Coronary artery (tissue), 2 donors: ENCODE measurements at regions not wholly inside any gene's neighbourhood (a gene's known extent, or its start where the extent isn't known, plus 50 kb on each side); places are given as distances from the start of the nearest gene placed in this dataset.

Source experiments
- DNase-seq: peaks from one replicate; pipeline ENCODE4 v3.0.0-alpha.2; 2017; ENCODE audit warnings: low spot score
- H3K27ac ChIP-seq, 2 donors: fragments of 200-600 bp; sonication (generic); one replicate each; pipeline ENCODE4 v1.5.1; 2016 to 2019
- H3K4me3 ChIP-seq: fragments of 200-600 bp; sonication (generic); 2 replicates; pipeline ENCODE4 v1.5.1; 2016; ENCODE audit warnings: mild to moderate bottlenecking, moderate library complexity
- TF ChIP-seq, protein P1 (sequence below): fragments of 200-600 bp; sonication (generic); IDR thresholded peaks from one replicate; pipeline ENCODE4 v1.5.1; 2019; ENCODE audit warnings: antibody characterized with exemption

GRCh38 chr18:37701967-37702366 is 136.4 kb upstream of the CELF4 start:
- TF ChIP-seq, protein P1, sequence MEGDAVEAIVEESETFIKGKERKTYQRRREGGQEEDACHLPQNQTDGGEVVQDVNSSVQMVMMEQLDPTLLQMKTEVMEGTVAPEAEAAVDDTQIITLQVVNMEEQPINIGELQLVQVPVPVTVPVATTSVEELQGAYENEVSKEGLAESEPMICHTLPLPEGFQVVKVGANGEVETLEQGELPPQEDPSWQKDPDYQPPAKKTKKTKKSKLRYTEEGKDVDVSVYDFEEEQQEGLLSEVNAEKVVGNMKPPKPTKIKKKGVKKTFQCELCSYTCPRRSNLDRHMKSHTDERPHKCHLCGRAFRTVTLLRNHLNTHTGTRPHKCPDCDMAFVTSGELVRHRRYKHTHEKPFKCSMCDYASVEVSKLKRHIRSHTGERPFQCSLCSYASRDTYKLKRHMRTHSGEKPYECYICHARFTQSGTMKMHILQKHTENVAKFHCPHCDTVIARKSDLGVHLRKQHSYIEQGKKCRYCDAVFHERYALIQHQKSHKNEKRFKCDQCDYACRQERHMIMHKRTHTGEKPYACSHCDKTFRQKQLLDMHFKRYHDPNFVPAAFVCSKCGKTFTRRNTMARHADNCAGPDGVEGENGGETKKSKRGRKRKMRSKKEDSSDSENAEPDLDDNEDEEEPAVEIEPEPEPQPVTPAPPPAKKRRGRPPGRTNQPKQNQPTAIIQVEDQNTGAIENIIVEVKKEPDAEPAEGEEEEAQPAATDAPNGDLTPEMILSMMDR = no peak
- Histone ChIP-seq H3K27ac (no peak overlapping the region), H3K4me3 (no peak overlapping the region)
- no peak for DNase-seq

DNA sequence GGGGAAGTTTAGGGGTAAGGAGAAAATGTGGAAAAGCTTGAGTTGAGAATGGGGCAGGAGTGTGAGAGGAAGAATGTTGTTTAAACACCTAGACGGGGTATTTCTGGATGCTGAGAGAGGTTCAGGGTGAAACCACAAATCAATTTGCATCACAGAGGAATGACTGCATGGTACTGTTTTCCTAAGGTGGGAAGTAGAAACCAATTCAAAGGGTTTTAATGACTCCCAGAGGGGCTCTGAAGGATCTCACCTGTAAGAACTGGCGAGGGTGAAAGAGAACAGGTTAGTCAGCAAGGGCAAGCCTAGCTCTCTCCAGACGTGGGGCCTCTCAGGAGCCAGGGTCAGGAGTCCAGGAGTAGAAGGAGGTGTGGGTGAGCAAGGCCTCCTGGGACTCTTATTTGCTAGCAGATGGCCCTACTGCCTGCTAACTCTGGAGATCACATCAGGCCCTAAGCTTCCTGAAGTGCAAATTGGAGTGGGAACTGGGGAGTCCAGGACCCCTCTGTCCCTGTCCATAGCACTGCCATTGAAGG is 133.0 kb upstream of the CELF4 start:
- DNase-seq = no peak
- Histone ChIP-seq H3K27ac (no peak overlapping the region), H3K4me3 (no peak overlapping the region)
- TF ChIP-seq, protein P1 = no peak

DNA sequence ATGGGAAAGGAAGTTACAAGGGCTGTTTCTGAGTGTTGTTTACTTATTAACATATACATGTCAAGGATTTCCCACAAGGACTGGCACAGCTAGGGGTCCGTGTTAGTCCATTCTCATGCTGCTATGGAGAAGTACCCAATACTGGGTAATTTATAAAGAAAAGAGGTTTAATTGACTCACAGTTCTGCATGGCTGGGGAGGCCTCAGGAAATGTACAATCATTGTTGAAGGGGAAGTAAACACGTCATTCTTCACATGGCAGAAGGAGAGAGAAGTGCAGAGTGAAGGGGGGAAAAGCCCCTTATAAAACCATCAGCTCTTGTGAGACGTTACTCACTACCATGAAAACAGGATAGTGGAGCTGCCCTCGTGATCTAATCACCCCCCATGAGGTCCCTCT is 128.9 kb upstream of the CELF4 start:
- TF ChIP-seq, protein P1 = no peak
- DNase-seq = no peak
- Histone ChIP-seq H3K4me3 (no peak overlapping the region), H3K27ac (no peak overlapping the region)

DNA sequence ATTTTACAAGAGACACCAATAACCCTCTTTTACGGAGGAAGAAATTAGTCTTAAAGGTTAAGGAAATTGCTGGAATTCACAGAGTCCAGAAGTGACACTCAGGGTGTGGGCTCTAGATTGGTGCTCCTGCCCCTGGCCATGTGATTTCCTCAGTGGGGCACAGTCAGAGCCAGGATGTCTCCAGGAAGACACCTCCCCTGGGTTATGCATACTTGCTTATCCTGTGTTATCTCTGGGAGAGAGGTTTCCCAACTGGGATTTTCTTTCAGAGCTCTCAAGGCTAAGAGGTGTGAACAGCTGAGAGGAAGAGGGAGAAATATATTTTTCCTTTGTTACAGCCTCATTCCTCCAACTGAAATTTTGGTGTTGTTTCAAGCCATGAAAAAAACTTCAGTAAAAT is 125.6 kb upstream of the CELF4 start:
- Histone ChIP-seq H3K27ac (no peak overlapping the region), H3K4me3 (no peak overlapping the region)
- DNase-seq = no peak
- TF ChIP-seq, protein P1 = no peak

DNA sequence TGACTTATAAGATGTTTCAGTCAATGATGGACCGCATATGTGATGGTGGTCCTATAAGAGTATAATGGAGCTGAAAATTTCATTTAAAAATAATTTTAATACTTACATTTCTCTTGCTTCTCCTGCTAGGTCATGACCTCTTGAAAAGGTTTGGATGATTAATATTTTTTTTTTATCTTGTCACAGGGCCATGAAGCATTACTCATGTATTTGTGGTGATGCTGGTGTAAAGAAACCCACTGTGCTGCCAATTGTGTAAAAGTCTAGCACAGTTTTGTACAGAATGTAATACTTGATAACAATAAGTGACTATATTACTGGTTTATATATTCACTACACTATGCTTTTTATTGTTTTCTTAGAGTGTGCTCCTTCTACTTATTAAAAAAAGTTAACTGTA is 124.2 kb upstream of the CELF4 start:
- no peak for DNase-seq
- TF ChIP-seq, protein P1 = no peak
- H3K27ac ChIP-seq = no peak overlapping the region
- H3K4me3 ChIP-seq = no peak overlapping the region

- TF ChIP-seq, protein P1 = no peak
- Histone ChIP-seq H3K27ac (no peak overlapping the region), H3K4me3 (no peak overlapping the region)
- DNase-seq = no peak
Observed at GRCh38 chr18:37684590-37684989, 119.0 kb upstream of the CELF4 start.

GRCh38 chr18:37684183-37684582 is 118.6 kb upstream of the CELF4 start:
- TF ChIP-seq, protein P1 = no peak
- H3K27ac ChIP-seq = no peak overlapping the region
- H3K4me3 ChIP-seq = no peak overlapping the region
- DNase-seq = no peak
